ENCODE measurements at regions not wholly inside any gene's neighbourhood (a gene's known extent, or its start where the extent isn't known, plus 50 kb on each side); places are given as distances from the start of the nearest gene placed in this dataset.
A peak's percentile ranks its signal among the peaks of the same experiment; 100 is the strongest.

DNA sequence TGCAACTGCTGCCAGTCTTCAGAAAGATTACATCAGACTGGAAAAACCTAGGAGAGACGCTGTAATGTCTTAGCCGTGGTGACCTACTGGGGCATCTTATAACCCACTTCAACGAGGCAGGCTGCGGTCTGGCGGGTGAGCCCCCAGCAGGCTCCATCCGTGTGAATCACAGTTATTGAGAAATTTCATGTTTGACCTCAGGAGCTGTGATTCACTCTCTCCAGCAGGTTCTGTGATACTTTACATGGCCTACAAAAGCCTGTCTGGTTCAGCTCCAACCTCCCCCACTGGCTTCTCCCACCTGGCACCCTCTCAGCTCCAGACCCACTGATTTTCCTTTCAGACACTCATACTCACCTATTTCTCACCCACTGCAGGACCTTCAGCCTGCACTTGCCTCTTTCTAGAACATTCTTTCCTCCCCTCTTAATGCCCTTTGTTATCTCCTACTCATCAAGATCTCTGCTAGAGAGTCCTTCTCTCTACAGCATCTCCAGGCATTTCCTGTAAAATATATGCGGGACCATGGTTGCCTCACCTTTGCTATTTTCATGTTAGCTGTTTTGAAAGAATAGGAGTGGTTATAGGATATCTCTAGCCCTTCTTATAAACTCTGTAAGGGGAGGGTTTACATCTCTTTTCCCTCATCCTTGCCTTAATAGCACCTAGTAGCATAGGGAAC, 227.9 kb downstream of the MAF start:
- DNase-seq (ENCODE audit: low read depth), result peak; percentile 68

- DNase-seq (ENCODE audit: low read depth), result no peak
Observed at GRCh38 chr16:79370736-79371135, 229.8 kb downstream of the MAF start.

DNA sequence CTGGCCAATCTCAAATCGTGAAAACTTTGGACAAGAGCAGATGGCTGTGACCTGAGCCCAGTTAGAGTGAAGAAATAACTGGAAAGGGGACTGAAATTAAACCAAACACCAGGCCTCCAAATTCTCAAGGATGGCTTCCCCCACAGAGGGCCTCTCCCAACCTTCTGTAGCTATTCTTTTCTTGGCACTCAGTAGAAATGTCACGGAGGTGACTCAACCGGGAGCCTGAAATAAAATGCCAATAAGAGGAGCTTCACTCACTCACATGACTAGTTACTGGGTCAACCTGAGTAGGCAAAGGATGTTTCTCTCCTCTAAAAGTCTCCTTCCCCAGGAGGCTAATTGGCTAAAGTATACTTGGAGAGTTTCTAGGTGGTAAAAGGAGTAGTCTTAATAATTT, 230.7 kb downstream of the MAF start:
- DNase-seq (ENCODE audit: low read depth), result peak; percentile 4

DNA sequence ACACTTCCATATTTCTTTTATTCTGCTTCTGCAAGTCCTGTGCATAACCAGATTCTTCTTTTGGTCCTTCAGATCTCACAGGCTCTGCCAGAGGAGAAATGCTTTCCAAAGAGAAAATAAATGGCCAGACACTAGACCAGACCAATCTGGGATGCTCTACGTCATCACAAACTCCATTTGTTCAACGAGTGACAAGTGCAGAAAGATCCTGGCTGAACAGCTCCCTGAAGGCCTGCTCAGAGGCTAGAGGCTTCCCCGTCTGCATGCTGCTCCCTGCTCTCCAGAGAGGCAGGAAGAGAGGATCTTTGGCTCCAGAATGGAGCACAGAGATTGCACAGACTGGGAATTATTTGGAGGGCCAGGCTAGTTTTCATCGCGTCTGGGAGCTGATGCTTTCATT, 232.7 kb downstream of the MAF start:
- no peak for DNase-seq (ENCODE audit: low read depth)

- DNase-seq (ENCODE audit: low read depth), result no peak
Observed at GRCh38 chr16:79366635-79367034, 233.9 kb downstream of the MAF start.

- no peak for DNase-seq (ENCODE audit: low read depth)
Observed at GRCh38 chr16:79365702-79366101, 234.8 kb downstream of the MAF start.

- no peak for DNase-seq (ENCODE audit: low read depth)
Observed at GRCh38 chr16:79363484-79363883, 237.1 kb downstream of the MAF start.

- DNase-seq (ENCODE audit: low read depth), result no peak
Observed at GRCh38 chr16:79363035-79363434, 237.5 kb downstream of the MAF start.

DNA sequence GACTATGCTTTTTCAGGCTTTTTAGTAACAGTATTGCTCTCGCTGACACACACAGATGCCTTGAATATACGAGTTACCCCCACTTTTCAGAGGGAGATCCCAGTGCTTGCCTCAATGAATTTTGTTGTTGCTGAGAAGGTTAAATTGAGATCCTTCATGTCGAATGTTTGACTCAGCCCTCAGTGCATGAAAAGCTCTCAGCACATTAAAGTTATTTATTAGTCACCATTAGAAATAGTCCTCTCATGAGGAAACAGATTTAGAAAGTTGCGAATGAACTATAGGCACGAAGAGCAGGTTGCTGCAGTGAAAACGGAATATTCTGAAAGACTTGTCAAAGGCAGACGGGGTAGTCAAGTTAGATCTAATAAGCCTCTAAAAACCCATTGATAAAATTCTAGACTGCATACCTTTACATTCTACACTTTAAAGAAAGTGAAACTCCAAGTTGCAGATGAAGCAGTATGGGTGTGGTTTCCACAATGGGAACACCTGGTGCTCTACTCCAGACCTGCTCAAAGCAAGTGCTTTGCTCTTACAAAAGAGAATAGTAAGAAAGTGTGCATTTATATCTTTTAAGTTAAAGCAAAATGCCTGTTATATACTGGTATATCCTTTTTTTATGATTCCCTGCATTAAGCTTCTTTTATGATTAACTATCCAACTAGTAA, 238.1 kb downstream of the MAF start:
- no peak for DNase-seq (ENCODE audit: low read depth)

- DNase-seq (ENCODE audit: low read depth), result no peak
Observed at GRCh38 chr16:79361132-79361751, 239.3 kb downstream of the MAF start.

GRCh38 chr16:79360267-79360666, 240.3 kb downstream of the MAF start:
- no peak for DNase-seq (ENCODE audit: low read depth)

DNA sequence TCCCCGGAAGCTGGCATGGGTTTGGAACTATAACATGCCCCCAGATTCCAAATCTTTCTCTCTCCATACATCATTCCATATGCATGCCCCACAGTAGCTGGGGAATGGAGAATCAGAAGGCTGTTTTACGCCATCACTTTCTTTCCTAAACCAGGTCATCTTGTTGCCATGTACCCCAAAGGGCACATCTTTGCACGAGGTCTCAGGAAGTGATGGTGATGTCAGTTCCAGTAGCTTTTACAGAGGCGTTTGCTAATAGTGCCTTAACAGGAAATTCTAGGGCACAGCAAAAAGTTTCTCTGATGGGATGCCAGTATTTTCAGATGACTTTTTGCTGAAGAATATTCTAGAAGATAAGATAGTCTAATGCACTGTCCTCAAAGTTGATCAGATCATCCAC, 241.5 kb downstream of the MAF start:
- DNase-seq (ENCODE audit: low read depth), result no peak

GRCh38 chr16:79358188-79358587, 242.3 kb downstream of the MAF start:
- DNase-seq (ENCODE audit: low read depth), result no peak

DNA sequence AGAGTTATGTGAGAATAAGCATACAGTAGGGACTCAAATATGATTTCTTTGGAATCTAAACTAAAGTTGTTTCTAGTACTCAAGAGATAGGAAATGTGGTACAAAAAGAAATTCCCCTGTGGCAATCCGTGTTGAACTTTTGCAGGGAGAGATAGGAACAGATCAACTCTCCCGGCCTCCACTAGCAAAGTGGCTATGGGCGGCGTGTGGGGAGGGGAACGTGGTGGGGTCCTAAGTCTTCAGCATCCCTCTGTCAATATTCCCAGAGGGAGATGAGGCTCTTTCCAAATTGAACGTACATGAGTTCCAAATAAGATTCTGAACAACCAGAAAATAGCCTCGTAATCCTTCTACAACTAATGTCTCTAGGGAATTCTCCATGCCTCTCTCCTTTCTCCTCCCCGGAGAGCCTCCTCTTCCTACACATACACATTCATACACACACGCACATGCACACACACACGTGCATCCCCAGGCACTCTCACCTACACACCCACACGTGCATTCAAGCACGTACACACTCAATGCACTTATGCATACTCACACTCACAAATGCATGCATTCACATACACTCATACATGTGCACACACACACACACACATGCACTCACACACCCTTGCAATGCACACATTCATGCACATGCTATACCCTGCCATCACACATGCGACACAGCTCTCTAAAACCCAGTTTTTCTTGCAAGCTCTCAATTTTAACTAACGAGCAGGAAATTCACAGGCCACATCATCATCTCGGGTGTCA, 244.8 kb downstream of the MAF start:
- DNase-seq (ENCODE audit: low read depth), result no peak

DNA sequence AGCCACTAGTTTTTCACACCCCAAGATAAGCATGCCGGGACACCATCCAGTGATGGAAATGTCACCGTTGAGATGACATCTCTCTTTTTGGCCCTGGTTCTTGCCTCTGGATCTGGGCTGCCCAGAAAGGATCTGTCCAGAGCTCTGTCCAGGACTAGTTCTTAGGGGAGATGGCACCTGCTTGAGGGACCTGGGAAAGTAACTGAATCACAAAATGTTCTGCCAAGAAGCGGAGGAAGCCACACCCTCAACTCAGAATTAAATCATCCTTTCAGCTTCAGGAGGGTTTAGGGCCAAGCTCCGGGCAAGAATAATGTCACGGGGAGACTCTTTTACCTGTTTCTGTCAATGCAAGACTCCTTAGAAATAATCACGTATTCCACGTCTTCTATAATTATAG, 248.6 kb downstream of the MAF start:
- no peak for DNase-seq (ENCODE audit: low read depth)

DNA sequence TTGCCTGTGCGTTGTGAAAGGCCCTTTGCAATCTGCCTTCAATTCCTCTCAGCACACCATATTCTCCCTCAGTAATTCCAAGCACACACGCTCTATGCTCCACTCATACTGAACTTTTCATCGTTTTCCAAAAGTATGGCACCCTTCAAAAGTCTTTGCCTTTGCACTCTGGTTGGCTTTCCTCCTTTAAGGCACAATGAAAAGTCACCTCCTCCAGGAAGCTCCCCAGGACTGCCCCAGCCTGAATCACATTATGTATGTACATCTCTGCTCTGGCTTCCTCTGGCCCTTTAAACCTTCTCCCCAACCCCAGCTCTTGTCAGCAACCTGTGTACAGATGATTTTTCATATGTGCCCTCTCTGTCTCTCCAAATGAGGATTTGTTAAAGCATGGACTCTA, 250.7 kb downstream of the MAF start:
- DNase-seq (ENCODE audit: low read depth), result no peak

DNA sequence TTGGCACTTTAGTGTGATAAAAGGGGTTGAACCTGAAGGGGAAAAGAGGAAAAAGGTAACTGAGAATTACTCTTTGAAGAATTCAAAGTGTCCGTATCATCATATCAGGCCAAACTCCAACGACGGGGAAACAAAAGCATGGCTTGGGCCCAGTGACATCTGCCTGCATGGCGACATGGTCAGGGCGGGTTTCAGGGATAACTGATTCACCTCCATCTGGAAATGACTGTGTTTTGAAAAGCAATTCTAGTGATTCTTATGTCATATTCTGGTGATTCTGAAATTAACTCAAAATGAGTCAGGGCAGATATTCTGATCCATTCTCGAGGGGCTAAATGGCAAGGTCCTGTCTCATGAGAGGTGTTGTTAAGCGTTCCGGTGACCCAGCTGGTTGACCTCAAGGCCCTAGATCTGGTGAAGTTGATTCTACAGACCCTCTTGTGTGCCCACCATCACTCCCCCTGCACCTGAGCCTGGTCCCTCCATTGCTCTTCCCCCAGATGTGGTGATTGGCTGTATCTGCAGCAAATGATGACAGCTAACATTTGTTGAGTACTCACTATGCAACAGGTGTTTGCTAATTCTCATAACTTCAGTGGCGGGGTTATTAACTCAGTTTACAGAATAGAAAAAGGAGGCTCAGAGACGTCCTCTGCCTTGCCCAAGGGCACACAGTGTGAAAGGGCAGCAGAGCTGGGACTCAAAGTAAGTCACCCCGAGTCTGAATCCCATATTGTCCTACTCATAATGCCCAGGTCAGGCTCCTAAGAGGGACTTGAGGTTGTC, 251.8 kb downstream of the MAF start:
- no peak for DNase-seq (ENCODE audit: low read depth)

DNA sequence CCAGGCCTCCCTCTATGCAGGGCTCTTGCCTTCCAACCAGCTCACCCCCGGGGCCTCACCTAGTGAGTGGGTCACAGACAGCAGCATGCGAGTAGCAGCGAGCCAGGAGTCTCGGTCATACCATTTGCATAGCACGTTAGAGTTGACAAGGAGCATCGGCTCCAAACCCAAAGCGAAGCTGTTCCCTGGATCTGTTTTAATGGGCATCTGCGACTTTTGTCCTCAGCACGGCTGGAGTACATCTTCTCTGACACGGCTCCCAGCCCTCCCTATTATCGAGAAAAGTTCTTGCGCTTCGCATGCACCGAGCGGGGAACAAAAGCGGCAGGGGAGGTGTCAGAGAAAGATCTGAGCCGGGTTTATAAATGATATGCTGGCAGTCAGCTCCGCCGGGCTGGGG, 253.3 kb downstream of the MAF start:
- DNase-seq (ENCODE audit: low read depth), result no peak

GRCh38 chr16:79339863-79340262, 260.7 kb downstream of the MAF start:
- no peak for DNase-seq (ENCODE audit: low read depth)

GRCh38 chr16:79337906-79338305, 262.6 kb downstream of the MAF start:
- no peak for DNase-seq (ENCODE audit: low read depth)

DNA sequence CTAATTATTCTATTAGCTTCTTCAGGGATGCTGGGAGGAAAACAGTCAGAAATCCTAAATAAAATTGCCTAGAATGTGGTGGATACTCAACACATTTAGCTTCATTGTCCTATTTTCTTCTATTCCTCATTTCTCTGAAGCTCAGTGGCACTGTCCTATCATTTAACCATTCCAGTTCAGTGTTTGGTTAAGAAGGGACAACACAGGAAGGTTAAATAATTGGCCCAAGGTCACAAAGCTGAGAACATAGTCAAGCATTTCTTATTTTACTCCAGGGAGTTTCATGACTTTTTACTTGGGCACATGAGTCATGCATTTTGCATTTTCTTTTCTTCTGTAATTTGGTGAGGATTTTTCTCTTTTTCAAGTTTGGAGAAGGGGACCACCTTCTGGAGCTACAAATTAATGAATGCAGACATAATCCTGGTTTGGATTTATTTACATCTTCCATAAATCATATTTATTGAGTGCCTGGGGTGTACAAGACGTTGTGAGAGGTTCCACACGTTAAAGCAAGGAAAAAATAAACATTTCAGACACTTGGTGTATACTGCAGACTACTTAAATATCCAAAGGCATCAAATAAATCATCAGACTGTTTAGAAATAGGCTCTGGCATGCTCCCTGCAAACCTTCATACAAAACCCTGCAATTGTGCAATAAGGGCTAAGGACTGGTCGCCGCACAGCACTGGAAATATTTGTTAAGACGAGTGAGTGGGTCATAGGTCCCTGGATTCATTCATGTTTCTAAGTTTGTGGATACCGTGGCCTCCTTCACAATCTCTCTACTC, 263.9 kb downstream of the MAF start:
- no peak for DNase-seq (ENCODE audit: low read depth)

Data from M059J (cell line).